Right renal pelvis (tissue), 4 donors: ENCODE measurements at regions not wholly inside any gene's neighbourhood (a gene's known extent, or its start where the extent isn't known, plus 50 kb on each side); places are given as distances from the start of the nearest gene placed in this dataset.

ENCODE experiments used
- DNase-seq, 4 donors: peaks; one replicate each; pipeline ENCODE4 v3.0.0-alpha.2; 2013; ENCODE audit warnings: low read depth in 4 of 4, low spot score in 3 of 4, missing footprints in 1 of 4

- no peak for DNase-seq
Observed at GRCh38 chr2:37780387-37780676, 108.9 kb upstream of the CDC42EP3 start.

- no peak for DNase-seq
Observed at GRCh38 chr2:37781028-37781427, 109.6 kb upstream of the CDC42EP3 start.

- DNase-seq: no peak
Observed at GRCh38 chr2:37782155-37782673, 110.8 kb upstream of the CDC42EP3 start.

GRCh38 chr2:37782721-37783371 is 111.4 kb upstream of the CDC42EP3 start:
- DNase-seq: no peak

- no peak for DNase-seq
Observed at GRCh38 chr2:37783545-37783944, 112.1 kb upstream of the CDC42EP3 start.

GRCh38 chr2:37784071-37784758 is 112.8 kb upstream of the CDC42EP3 start:
- no peak for DNase-seq

GRCh38 chr2:37784759-37785149 is 113.3 kb upstream of the CDC42EP3 start:
- no peak for DNase-seq

GRCh38 chr2:37786191-37786698 is 114.8 kb upstream of the CDC42EP3 start:
- DNase-seq: no peak

- no peak for DNase-seq
Observed at GRCh38 chr2:37786854-37787253, 115.4 kb upstream of the CDC42EP3 start.

GRCh38 chr2:37788602-37789209 is 117.3 kb upstream of the CDC42EP3 start:
- no peak for DNase-seq

GRCh38 chr2:37790019-37790418 is 118.6 kb upstream of the CDC42EP3 start:
- DNase-seq: no peak

GRCh38 chr2:37790462-37790861 is 119.0 kb upstream of the CDC42EP3 start:
- DNase-seq: no peak

GRCh38 chr2:37792366-37792765 is 120.9 kb upstream of the CDC42EP3 start:
- DNase-seq: no peak

- DNase-seq: no peak
Observed at GRCh38 chr2:37793004-37793403, 121.6 kb upstream of the CDC42EP3 start.

- no peak for DNase-seq
Observed at GRCh38 chr2:37794717-37795116, 123.3 kb upstream of the CDC42EP3 start.

- DNase-seq: no peak
Observed at GRCh38 chr2:37795456-37795855, 124.0 kb upstream of the CDC42EP3 start.

GRCh38 chr2:37795938-37796337 is 124.5 kb upstream of the CDC42EP3 start:
- no peak for DNase-seq

GRCh38 chr2:37796481-37796880 is 125.0 kb upstream of the CDC42EP3 start:
- no peak for DNase-seq

GRCh38 chr2:37797081-37797480 is 125.6 kb upstream of the CDC42EP3 start:
- DNase-seq: no peak

- DNase-seq: no peak
Observed at GRCh38 chr2:37798315-37799005, 126.6 kb upstream of the RMDN2 start.

GRCh38 chr2:37800176-37800858 is 124.8 kb upstream of the RMDN2 start:
- no peak for DNase-seq
